Amniotic epithelial cell (primary cell): ENCODE measurements at regions not wholly inside any gene's neighbourhood (a gene's known extent, or its start where the extent isn't known, plus 50 kb on each side); places are given as distances from the start of the nearest gene placed in this dataset.

Experiments used
- DNase-seq: peaks from one replicate; pipeline ENCODE4 v3.0.0-alpha.2; 2010; ENCODE audit warnings: low read depth

- no peak for DNase-seq
These were observed 138.0 kb upstream of the EFNA5 start for GRCh38 chr5:107808671-107809137.

- no peak for DNase-seq
These were observed 136.7 kb upstream of the EFNA5 start for GRCh38 chr5:107807431-107807830.

- DNase-seq = no peak
These were observed 136.0 kb upstream of the EFNA5 start for GRCh38 chr5:107806705-107807104.

- DNase-seq = no peak
These were observed 135.5 kb upstream of the EFNA5 start for GRCh38 chr5:107806271-107806670.

- DNase-seq = no peak
These were observed 135.1 kb upstream of the EFNA5 start for GRCh38 chr5:107805824-107806223.

- no peak for DNase-seq
These were observed 134.4 kb upstream of the EFNA5 start for GRCh38 chr5:107805166-107805565.

GRCh38 chr5:107803728-107804127 is 133.0 kb upstream of the EFNA5 start:
- DNase-seq = no peak

- DNase-seq = no peak
These were observed 130.3 kb upstream of the EFNA5 start for GRCh38 chr5:107801061-107801460.

GRCh38 chr5:107799306-107799705 is 128.6 kb upstream of the EFNA5 start:
- no peak for DNase-seq

GRCh38 chr5:107796797-107797196 is 126.1 kb upstream of the EFNA5 start:
- DNase-seq = peak; percentile 12

- no peak for DNase-seq
These were observed 124.0 kb upstream of the EFNA5 start for GRCh38 chr5:107794741-107795140.

- DNase-seq = no peak
These were observed 122.2 kb upstream of the EFNA5 start for GRCh38 chr5:107792940-107793339.

- no peak for DNase-seq
These were observed 119.9 kb upstream of the EFNA5 start for GRCh38 chr5:107790671-107791070.

GRCh38 chr5:107786424-107786823 is 115.7 kb upstream of the EFNA5 start:
- DNase-seq = no peak

- DNase-seq = peak; percentile 36
These were observed 112.8 kb upstream of the EFNA5 start for GRCh38 chr5:107783551-107783950.

GRCh38 chr5:107782561-107783169 is 111.9 kb upstream of the EFNA5 start:
- DNase-seq = no peak

GRCh38 chr5:107781451-107781850 is 110.7 kb upstream of the EFNA5 start:
- peak; percentile 12 for DNase-seq

GRCh38 chr5:107779437-107779836 is 108.7 kb upstream of the EFNA5 start:
- DNase-seq = no peak

- DNase-seq = no peak
These were observed 107.9 kb upstream of the EFNA5 start for GRCh38 chr5:107778647-107779046.

GRCh38 chr5:107776922-107777740 is 106.4 kb upstream of the EFNA5 start:
- DNase-seq = no peak

- no peak for DNase-seq
These were observed 105.8 kb upstream of the EFNA5 start for GRCh38 chr5:107776506-107776905.

GRCh38 chr5:107774316-107774715 is 103.6 kb upstream of the EFNA5 start:
- no peak for DNase-seq

GRCh38 chr5:107773479-107773878 is 102.7 kb upstream of the EFNA5 start:
- no peak for DNase-seq
